ENCODE measurements at regions not wholly inside any gene's neighbourhood (a gene's known extent, or its start where the extent isn't known, plus 50 kb on each side); places are given as distances from the start of the nearest gene placed in this dataset.
"Not testable (repeated sequence)": the region's sequence is repeated elsewhere in the genome, so short reads cannot be mapped to it uniquely, and the experiment has no call there.

DNA sequence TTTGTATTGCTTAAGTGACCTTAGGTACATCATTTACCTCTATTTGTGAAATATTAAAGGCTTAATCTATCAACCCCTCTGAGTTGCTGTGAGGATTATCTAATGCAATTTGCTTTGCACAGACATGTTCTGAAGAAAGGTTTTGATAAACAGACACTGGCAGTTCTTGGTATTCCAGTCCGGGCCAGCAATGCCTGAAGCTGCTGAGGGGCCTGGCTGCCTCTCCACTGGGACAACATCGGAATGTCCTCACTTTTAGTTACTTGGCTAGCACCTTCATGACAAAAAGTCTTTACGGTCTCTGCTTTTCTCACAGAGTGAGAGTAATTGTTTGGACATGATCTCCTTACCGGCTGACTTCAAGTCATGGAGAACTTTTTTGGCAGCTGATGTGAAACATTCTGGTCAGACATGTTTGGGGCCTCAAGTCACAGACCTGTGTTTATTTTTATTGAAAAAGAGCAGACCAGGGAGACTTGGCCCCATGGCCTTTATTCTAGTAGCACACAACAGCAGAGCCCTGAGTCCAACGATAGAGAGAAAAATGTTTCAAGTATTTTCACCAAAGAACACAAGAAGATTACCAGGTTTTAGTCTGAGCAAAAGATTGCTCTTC lies 1112.3 kb upstream of the FANCL start:
- TF ChIP-seq, protein P1, sequence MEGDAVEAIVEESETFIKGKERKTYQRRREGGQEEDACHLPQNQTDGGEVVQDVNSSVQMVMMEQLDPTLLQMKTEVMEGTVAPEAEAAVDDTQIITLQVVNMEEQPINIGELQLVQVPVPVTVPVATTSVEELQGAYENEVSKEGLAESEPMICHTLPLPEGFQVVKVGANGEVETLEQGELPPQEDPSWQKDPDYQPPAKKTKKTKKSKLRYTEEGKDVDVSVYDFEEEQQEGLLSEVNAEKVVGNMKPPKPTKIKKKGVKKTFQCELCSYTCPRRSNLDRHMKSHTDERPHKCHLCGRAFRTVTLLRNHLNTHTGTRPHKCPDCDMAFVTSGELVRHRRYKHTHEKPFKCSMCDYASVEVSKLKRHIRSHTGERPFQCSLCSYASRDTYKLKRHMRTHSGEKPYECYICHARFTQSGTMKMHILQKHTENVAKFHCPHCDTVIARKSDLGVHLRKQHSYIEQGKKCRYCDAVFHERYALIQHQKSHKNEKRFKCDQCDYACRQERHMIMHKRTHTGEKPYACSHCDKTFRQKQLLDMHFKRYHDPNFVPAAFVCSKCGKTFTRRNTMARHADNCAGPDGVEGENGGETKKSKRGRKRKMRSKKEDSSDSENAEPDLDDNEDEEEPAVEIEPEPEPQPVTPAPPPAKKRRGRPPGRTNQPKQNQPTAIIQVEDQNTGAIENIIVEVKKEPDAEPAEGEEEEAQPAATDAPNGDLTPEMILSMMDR (IDR thresholded peaks at IDR 0.05; ENCODE audit: low read depth, low read length): no peak
- no peaks in the 10 kb centered on the region for H3K36me3 ChIP-seq
- H3K27ac ChIP-seq: no peak overlapping the region
- no peaks in the 10 kb centered on the region for H3K27me3 ChIP-seq (ENCODE audit: insufficient read depth, low read depth, severe bottlenecking)
- no peak overlapping the region for H3K4me3 ChIP-seq (ENCODE audit: low read depth, low read length)
- H3K9me3 ChIP-seq (ENCODE audit: severe bottlenecking): no peaks in the 10 kb centered on the region
- DNase-seq: no peak

- Histone ChIP-seq H3K9me3 (ENCODE audit: severe bottlenecking) (no peaks in the 10 kb centered on the region), H3K4me3 (ENCODE audit: low read depth, low read length) (no peak overlapping the region), H3K27ac (no peak overlapping the region), H3K36me3 (no peaks in the 10 kb centered on the region), H3K27me3 (ENCODE audit: insufficient read depth, low read depth, severe bottlenecking) (no peaks in the 10 kb centered on the region)
- TF ChIP-seq, protein P1 (IDR thresholded peaks at IDR 0.05; ENCODE audit: low read depth, low read length): no peak
- DNase-seq: no peak
These were observed 1101.0 kb upstream of the FANCL start for GRCh38 chr2:59342166-59342565.

DNA sequence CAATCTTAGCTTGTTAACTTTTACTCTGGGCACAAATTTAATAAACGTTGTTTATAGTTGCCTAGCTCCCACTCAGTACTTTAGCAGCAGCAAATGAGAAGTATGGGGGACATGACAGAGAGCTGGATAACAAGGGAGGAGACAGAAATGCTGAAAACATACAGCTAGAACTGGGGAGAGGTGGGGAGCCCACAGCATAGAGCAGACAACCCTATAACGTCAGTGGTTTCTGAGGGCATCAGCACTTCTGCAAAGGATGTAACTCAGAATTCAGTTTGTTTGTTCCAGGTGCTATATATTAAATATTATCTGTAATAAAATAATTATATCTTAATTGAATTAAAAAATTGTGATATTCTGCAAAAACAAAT lies 1098.7 kb upstream of the FANCL start:
- Histone ChIP-seq H3K4me3 (ENCODE audit: low read depth, low read length) (no peak overlapping the region), H3K27ac (no peak overlapping the region), H3K36me3 (no peaks in the 10 kb centered on the region), H3K27me3 (ENCODE audit: insufficient read depth, low read depth, severe bottlenecking) (no peaks in the 10 kb centered on the region), H3K9me3 (ENCODE audit: severe bottlenecking) (no peaks in the 10 kb centered on the region)
- DNase-seq: no peak
- TF ChIP-seq, protein P1 (IDR thresholded peaks at IDR 0.05; ENCODE audit: low read depth, low read length): no peak

- H3K27ac ChIP-seq: no peak overlapping the region
- H3K9me3 ChIP-seq (ENCODE audit: severe bottlenecking): no peaks in the 10 kb centered on the region
- no peak for DNase-seq
- no peaks in the 10 kb centered on the region for H3K36me3 ChIP-seq
- H3K4me3 ChIP-seq (ENCODE audit: low read depth, low read length): no peak overlapping the region
- TF ChIP-seq, protein P1 (IDR thresholded peaks at IDR 0.05; ENCODE audit: low read depth, low read length): no peak
- H3K27me3 ChIP-seq (ENCODE audit: insufficient read depth, low read depth, severe bottlenecking): no peaks in the 10 kb centered on the region
These were observed 1098.2 kb upstream of the FANCL start for GRCh38 chr2:59339121-59339836.

DNA sequence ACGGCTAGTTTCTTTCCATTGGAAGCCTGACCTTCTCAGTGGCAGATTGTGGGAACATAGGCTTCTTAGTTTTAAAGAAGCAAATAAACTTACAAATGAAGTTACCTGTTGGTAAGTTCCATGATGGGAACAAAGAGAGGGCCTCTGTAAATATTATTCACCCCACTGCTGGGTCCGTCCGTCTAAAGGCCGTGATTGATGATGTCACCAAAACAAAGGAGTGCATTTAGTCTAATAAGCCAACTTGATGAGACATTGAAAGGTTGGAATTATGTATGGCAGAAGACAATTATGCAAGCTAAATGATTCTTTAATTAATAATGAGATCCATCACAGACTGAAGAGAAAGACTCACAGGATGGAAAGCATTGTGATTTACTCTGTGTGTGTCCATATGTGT lies 1091.9 kb upstream of the FANCL start:
- no peak for DNase-seq
- H3K36me3 ChIP-seq: no peaks in the 10 kb centered on the region
- H3K4me3 ChIP-seq (ENCODE audit: low read depth, low read length): no peak overlapping the region
- H3K27ac ChIP-seq: no peak overlapping the region
- H3K9me3 ChIP-seq (ENCODE audit: severe bottlenecking): peaks cover 4% of the 10 kb centered on the region
- no peaks in the 10 kb centered on the region for H3K27me3 ChIP-seq (ENCODE audit: insufficient read depth, low read depth, severe bottlenecking)
- TF ChIP-seq, protein P1 (IDR thresholded peaks at IDR 0.05; ENCODE audit: low read depth, low read length): no peak

DNA sequence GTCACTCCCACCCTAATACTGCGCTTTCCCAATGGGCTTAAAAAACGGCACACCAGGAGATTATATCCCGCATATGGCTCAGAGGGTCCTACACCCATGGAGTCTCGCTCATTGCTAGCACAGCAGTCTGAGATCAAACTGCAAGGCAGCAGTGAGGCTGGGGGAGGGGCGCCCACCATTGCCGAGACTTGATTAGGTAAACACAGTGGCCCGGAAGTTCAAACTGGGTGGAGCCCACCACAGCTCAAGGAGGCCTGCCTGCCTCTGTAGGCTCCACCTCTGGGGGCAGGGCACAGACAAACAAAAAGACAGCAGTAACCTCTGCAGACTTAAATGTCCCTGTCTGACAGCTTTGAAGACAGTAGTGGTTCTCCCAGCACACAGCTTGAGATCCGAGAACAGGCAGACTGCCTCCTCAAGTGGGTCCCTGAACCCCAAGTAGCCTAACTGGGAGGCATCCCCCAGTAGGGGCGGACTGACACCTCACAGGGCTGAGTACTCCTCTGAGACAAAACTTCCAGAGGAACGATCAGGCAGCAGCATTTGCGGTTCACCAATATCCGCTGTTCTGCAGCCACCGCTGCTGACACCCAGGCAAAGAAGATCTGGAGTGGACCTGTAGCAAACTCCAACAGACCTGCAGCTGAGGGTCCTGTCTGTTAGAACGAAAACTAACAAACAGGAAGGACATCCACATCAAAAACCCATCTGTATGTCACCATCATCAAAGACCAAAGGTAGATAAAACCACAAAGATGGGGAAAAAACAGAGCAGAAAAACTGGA lies 1085.6 kb upstream of the FANCL start:
- H3K9me3 ChIP-seq (ENCODE audit: severe bottlenecking); H3K36me3 ChIP-seq; H3K27ac ChIP-seq; H3K4me3 ChIP-seq (ENCODE audit: low read depth, low read length); DNase-seq; H3K27me3 ChIP-seq (ENCODE audit: insufficient read depth, low read depth, severe bottlenecking): not testable (repeated sequence)

Measured in WERI-Rb-1 (cell line).